ACHN (cell line): ENCODE measurements at regions not wholly inside any gene's neighbourhood (a gene's known extent, or its start where the extent isn't known, plus 50 kb on each side); places are given as distances from the start of the nearest gene placed in this dataset.

Experiments used
- DNase-seq: peaks from one replicate; pipeline ENCODE4 v3.0.0-alpha.2; 2015
- in situ Hi-C: cut with HindIII; loops from 2 replicates; pipeline ENCODE4 v1.10.0; 2017; ENCODE audit warnings: low sequenced_read_pairs, low pct_ligation_motif_present, low pct_unique_long_range_greater_than_20kb

GRCh38 chr3:124084022-124084881 lies 92.3 kb upstream of the ROPN1 start:
- no peak for DNase-seq
- in situ Hi-C loops, result no loop called here

DNA sequence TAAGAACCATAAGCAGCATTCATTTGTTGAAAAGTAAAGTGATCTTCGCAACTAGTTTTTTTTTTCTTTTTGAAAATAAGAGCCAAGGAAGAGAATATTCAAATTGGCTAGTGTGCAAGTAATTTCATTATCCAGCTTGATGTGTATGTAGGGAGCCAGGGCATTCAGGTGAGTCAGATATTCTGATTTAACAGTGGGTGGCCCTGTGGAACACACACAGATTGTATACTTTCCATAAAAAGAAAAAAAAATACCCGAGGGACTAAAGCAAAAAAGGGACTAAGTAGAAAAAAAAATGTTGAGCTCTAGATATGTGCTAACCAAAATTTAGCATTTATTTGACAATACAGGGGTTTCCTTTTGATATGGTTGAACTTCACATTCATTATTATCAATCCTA lies 96.9 kb upstream of the ROPN1 start:
- DNase-seq, result no peak
- in situ Hi-C loops, result no loop called here

DNA sequence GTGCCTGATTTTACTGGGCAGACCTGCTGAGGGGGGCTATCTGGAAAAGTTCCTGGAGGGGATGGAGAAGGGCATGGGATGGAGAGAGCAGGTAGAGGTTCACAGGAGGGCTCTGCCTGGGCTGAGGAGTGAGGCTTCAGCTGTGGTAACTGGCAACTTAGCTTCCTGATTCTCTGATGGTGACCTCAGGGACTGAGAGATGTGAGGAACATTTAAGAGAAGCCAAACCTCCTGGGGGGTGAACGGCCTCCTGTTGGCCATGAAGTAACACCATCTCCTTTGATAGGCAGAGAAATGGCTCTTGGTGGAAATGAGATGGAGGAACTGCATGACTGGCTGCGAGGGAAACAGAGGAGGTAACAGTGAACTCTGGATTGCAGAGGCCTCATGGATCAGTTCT lies 97.3 kb upstream of the ROPN1 start:
- in situ Hi-C loops, result no loop called here
- no peak for DNase-seq

- no peak for DNase-seq
- in situ Hi-C loops, result no loop called here
These were observed 99.8 kb upstream of the ROPN1 start for GRCh38 chr3:124091716-124092115.

GRCh38 chr3:124092811-124093210 lies 100.9 kb upstream of the ROPN1 start:
- no peak for DNase-seq
- in situ Hi-C loops, result no loop called here

GRCh38 chr3:124094496-124094895 lies 102.6 kb upstream of the ROPN1 start:
- in situ Hi-C loops, result no loop called here

DNA sequence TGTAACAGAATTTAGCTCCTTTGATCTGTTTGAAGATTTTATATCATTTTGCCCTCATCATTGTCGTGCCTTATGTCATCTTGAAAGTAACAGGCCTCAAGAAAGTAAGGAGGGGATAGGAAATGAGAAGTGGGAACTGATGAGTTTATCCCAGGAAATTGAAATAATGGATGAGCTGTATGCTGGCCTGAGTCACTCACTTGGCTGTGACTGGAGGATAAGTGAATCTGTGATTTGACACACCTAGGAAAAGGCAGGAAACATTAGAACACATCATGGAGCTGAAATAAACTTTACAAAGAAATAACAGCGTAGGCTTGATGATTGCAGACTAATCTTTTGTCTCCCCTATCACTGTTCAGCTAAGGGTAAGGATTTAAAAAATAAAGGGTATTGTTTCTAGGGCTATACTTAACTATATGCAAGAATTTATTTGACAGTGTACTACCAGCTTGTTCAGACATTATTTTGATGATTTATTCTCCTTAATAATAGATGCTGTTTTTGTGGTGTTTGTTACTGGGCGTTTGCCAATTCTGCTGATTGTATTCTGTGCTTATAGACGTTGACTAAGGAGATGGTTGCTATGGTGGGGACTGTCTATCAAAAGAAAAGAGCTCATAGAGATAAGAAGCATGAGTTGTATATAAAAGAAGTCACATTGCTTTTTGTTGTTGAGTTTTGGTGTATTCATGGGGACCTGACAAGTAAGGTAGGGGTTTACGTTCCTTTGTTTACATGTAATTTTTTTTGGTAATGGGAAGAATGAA lies 105.6 kb upstream of the ROPN1 start:
- in situ Hi-C loops, result no loop called here
- no peak for DNase-seq

More at GRCh38 chr3:124094496-124094895, 102.6 kb upstream of the ROPN1 start:
- no peak for DNase-seq

GRCh38 chr3:124101643-124102042 lies 109.7 kb upstream of the ROPN1 start:
- no peak for DNase-seq
- in situ Hi-C loops, result no loop called here

DNA sequence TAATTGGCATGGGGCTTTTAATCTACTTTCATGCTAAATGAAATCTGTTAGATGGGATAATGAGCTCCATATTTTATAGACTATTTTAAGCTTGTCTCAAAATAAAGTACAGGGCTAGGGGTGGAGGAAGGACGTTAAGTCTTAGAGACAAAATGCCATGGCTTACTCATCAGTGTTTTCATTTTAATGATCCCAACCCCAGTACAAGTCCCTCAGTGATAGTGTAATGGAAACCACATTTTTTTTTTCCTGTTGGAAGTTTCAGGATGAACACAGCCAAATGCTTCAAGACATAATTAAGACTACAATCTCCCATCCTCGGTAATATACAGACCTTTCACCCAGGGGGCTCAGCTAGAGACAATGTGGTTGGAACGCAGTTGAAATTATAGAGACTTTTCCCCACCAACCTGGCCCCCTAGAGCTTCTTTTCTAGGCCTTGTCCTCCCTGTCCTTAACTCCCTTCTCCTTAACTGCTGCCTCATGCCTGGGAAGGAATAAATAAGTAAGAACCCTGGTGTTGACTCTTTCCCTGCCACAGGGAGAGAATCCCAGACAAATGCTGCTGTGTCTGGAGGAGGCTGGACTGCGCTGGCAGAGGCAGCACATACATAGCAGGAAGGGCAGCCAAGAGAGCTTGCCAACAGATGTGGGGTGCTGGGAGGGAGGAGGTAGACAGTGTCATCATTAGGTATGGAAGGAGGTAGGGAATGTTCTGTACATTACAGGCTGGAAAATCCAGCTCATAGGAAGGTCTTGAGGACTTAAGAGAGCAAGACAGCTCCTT lies 115.4 kb upstream of the ROPN1 start:
- in situ Hi-C loops, result no loop called here
- DNase-seq, result no peak

DNA sequence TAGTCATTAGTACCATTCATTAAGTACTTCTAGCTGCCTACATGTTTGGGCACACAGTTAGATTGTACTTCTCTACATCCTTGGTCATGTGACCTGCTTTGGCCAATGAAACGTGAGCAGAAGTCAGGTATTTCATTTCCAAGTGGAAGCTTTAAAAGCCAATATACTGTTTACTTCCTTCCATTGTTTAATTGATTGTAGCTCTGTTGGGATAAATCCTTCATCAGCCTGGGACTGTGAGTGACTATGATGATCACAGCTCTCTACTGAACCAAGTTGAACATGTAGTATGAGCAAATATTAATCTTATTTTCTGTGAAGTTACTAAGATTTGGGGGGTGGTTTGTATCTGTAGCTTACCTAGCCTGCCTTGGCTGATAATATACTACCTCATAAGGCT lies 116.5 kb upstream of the ROPN1 start:
- in situ Hi-C loops, result no loop called here
- DNase-seq, result no peak

DNA sequence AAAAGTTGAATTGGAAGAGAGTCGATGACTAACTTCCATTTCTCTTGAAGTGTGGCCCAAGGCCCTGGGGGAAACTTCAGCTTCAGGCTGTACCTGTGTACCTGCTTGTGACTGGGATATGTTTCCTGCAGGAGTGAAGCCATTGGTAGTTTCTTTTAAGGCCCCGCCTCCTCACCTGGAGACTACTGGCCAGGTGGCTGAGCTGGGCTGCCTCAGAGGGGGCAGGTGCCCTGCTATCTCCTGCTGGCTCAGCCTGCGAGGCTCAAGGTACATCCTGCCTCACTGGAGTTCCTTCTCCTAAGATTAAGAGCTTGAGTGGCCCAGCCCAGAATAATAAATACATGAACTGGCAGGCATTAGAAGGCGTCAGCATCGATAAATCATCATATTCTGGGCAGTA lies 121.6 kb upstream of the ROPN1 start:
- no peak for DNase-seq
- in situ Hi-C loops, result no loop called here

GRCh38 chr3:124115279-124115678 lies 123.4 kb upstream of the ROPN1 start:
- in situ Hi-C loops, result no loop called here

DNA sequence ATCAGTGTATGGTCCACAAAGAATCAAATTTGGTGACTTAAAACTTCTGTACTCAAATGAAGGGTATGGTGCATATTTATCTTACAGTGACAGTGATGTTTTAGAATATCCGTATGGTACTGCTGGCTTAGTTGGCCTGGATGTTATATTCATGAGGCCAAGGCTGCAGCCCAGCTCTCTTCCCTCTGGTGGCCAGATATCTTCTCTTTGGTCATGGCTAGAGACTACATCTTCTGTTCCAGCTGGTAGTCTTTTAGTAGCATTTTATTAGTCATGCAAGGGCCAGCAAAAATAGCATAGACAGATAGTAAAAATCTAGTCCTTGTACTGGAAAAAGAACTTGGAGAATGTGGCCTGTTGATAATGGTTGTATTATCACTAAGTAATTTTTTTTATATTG lies 124.0 kb upstream of the ROPN1 start:
- in situ Hi-C loops, result no loop called here
- no peak for DNase-seq

More at GRCh38 chr3:124115279-124115678, 123.4 kb upstream of the ROPN1 start:
- no peak for DNase-seq

DNA sequence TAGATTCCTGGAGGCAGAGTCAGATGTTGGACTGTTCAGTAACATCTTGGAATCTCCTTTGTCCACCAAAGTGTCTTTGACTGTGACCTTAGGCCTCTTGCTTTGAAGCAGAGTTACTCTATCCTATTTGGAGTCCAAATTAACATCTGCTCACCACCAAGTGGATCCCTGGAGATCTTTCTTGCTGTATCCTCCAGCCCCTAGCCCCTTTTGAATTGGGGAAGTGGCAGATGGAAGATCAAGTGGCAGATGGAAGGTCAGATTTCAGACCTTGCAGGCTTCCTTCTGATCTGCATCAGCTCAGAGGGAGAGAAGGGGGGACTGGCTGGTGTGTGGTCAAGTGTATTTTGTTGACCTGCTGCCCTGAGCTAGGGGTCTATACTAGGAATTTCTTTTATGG lies 125.0 kb upstream of the ROPN1 start:
- DNase-seq, result no peak
- in situ Hi-C loops, result no loop called here

DNA sequence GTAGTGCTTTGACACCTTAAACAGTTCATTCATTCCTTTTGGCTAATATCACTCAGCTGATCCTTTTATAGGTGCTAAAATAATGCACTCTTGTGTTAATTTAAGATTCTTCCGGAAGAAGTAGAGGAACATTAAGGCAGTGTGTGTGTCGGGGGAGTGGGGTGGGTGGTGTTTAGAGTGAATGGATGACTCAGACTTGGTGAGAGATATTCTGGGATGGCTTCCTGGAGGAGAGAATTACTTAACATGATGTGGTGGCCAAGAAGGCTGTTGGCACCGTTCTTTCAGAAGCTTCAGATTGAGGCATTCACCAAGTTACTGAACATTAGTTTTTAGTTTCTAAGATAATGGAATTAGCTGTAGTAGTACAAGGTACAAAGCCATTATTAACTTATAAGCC lies 125.6 kb upstream of the ROPN1 start:
- no peak for DNase-seq
- in situ Hi-C loops, result no loop called here

DNA sequence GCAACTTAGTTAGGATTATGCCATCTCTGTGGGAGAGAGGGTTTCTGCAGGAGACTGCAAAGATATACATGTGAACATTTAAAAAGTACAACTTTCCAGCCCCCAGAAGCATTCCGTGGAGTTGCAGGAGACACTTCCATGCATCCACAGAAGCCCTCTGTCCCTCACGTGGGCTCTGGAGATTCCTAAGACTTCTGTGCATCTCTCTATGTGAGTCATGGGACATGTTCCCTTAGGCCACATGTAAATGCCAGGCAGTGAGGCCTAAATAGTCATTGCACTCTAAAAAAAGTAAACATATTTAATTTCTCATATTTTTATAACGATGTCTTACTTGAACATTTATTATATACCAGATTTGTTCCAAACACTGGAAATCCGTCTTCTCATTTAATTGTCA lies 126.5 kb upstream of the ROPN1 start:
- in situ Hi-C loops, result no loop called here
- no peak for DNase-seq

- no peak for DNase-seq
- in situ Hi-C loops, result no loop called here
These were observed 127.3 kb upstream of the ROPN1 start for GRCh38 chr3:124119056-124119716.

- in situ Hi-C loops, result no loop called here
- DNase-seq, result no peak
These were observed 129.7 kb upstream of the ROPN1 start for GRCh38 chr3:124121379-124122312.
